HCT116 (cell line): ENCODE measurements at regions not wholly inside any gene's neighbourhood (a gene's known extent, or its start where the extent isn't known, plus 50 kb on each side); places are given as distances from the start of the nearest gene placed in this dataset.
"Not testable (repeated sequence)": the region's sequence is repeated elsewhere in the genome, so short reads cannot be mapped to it uniquely, and the experiment has no call there.

Source experiments
- ATAC-seq: fragments of 200-7000 bp; cut with Tn5 transposase; 2 replicates; pipeline ENCODE4 v1.9.1; 2020; ENCODE audit warnings: mild to moderate bottlenecking, moderate library complexity
- BruUV-seq: library from RNA; stranded (reverse); fragments of 400-500 nt; replicated peaks from 2 replicates; lab custom pipeline; 2021; lab: Mats Ljungman, UMichigan
- CTCF ChIA-PET: fragments of 300-600 bp; sonication (Branson Sonifier 250); formaldehyde crosslinking; loops from one replicate; lab custom pipeline; 2021; ENCODE audit warnings: antibody characterized with exemption; lab: Charles Lee
- POLR2A ChIA-PET: fragments of 300-600, 350-600 bp; sonication (Branson Sonifier 250); formaldehyde crosslinking; loops from one replicate; lab custom pipeline; 2021; ENCODE audit warnings: antibody characterized with exemption; lab: Charles Lee
- RAD21 ChIA-PET, 2 experiments: fragments of 300-600 bp; sonication (Branson Sonifier 250); formaldehyde crosslinking; loops; one replicate each; lab custom pipeline; 2023; ENCODE audit warnings: low total read pairs in 2 of 2; ENCODE audit not compliant: uncharacterized antibody in 2 of 2, unreplicated experiment in 2 of 2, low non-redundant PET in 1 of 2; lab: Charles Lee
- DNase-seq: peaks from one replicate; pipeline ENCODE4 v3.0.0-alpha.2; 2010; ENCODE audit warnings: low read depth, low spot score
- H2AFZ ChIP-seq: fragments of 200-600 bp; shearing (Covaris generic), sonication (generic); 2 replicates; pipeline ENCODE4 v1.6.1; 2017; ENCODE audit warnings: low read depth, mixed run types, mixed read lengths, antibody characterized with exemption, low read length; ENCODE audit not compliant: poor library complexity, severe bottlenecking
- H3K27ac ChIP-seq: 2 replicates; pipeline ENCODE4 v1.5.1; 2012; ENCODE audit warnings: low read depth, low read length
- H3K27me3 ChIP-seq: fragments of 200-600 bp; sonication (generic); 2 replicates; pipeline ENCODE4 v1.6.1; 2016; ENCODE audit warnings: mixed run types, low read length, mixed read lengths; ENCODE audit not compliant: insufficient read depth
- H3K36me3 ChIP-seq, 2 experiments: fragments of 200-500 bp in 1 of 2; fragments of 200-600 bp in 1 of 2; sonication (Bioruptor generic) in 1 of 2; sonication (generic) in 1 of 2; 2 replicates each; pipeline versions ENCODE4 v1.5.1 to v1.6.1; 2014 to 2016; ENCODE audit warnings: low read length in 2 of 2, inconsistent platforms in 1 of 2, mixed read lengths in 1 of 2, mixed run types in 1 of 2; ENCODE audit not compliant: insufficient read depth in 2 of 2, control insufficient read depth in 1 of 2
- H3K4me1 ChIP-seq, 2 experiments: fragments of 200-600 bp in 1 of 2; sonication (generic) in 1 of 2; 2 replicates each; pipeline versions ENCODE4 v1.5.1 to v1.6.1; 2012 to 2017; ENCODE audit warnings: low read length in 2 of 2, inconsistent platforms in 1 of 2, mild to moderate bottlenecking in 1 of 2, mixed read lengths in 1 of 2, mixed run types in 1 of 2, moderate library complexity in 1 of 2; ENCODE audit not compliant: insufficient read depth in 2 of 2, control insufficient read depth in 1 of 2
- H3K4me2 ChIP-seq: fragments of 200-600 bp; sonication (generic); 2 replicates; pipeline ENCODE4 v1.6.1; 2017; ENCODE audit warnings: mixed run types, low read length, mixed read lengths
- H3K4me3 ChIP-seq, 2 experiments: fragments of 200-600 bp in 1 of 2; sonication (generic) in 1 of 2; replicated peaks in 1 of 2; 2 replicates each; pipeline ENCODE4 v1.5.1; 2011 to 2016; ENCODE audit warnings: low read length in 2 of 2, control low read depth in 1 of 2, low read depth in 1 of 2, mild to moderate bottlenecking in 1 of 2, mixed read lengths in 1 of 2, mixed run types in 1 of 2
- H3K79me2 ChIP-seq: fragments of 200-600 bp; sonication (generic); 2 replicates; pipeline ENCODE4 v1.6.1; 2017; ENCODE audit warnings: mild to moderate bottlenecking, mixed run types, low read length, moderate library complexity, mixed read lengths; ENCODE audit not compliant: insufficient read depth
- H3K9ac ChIP-seq: fragments of 200-600 bp; sonication (generic); 2 replicates; pipeline ENCODE4 v1.6.1; 2016; ENCODE audit warnings: low read length, mixed read lengths
- H3K9me2 ChIP-seq: fragments of 200-600 bp; sonication (generic), shearing (Covaris generic); 2 replicates; pipeline ENCODE4 v1.6.1; 2017; ENCODE audit warnings: mixed run types, mild to moderate bottlenecking, moderate library complexity; ENCODE audit not compliant: insufficient read depth
- H3K9me3 ChIP-seq, 2 experiments: fragments of 200-500 bp in 1 of 2; fragments of 200-600 bp in 1 of 2; sonication (Bioruptor generic) in 1 of 2; sonication (generic) in 1 of 2; 2 replicates each; pipeline ENCODE4 v1.6.1; 2014 to 2017; ENCODE audit warnings: low read length in 2 of 2, mixed read lengths in 2 of 2, inconsistent platforms in 1 of 2, low read depth in 1 of 2, mild to moderate bottlenecking in 1 of 2, mixed run types in 1 of 2, moderate library complexity in 1 of 2; ENCODE audit not compliant: control insufficient read depth in 1 of 2, insufficient read depth in 1 of 2
- H4K20me1 ChIP-seq: fragments of 200-600 bp; sonication (generic), shearing (Covaris generic); 2 replicates; pipeline ENCODE4 v1.6.1; 2017; ENCODE audit warnings: mixed run types, mild to moderate bottlenecking, moderate library complexity; ENCODE audit not compliant: insufficient read depth
- CBX3 ChIP-seq: IDR thresholded peaks from 2 replicates; pipeline ENCODE4 v1.6.1; 2012; ENCODE audit warnings: low read depth
- EGR1 ChIP-seq: IDR thresholded peaks from 2 replicates; pipeline ENCODE4 v1.6.1; 2012; ENCODE audit warnings: low read depth
- EZH2 ChIP-seq: fragments of 200-600 bp; sonication (generic); IDR thresholded peaks from 2 replicates; pipeline ENCODE4 v1.6.1; 2017; ENCODE audit warnings: antibody characterized with exemption, mixed run types
- JUND ChIP-seq: IDR thresholded peaks from 2 replicates; pipeline ENCODE4 v1.6.1; 2012
- POLR2A ChIP-seq: IDR thresholded peaks from 2 replicates; pipeline ENCODE4 v1.7.0; 2011; ENCODE audit warnings: borderline replicate concordance; ENCODE audit not compliant: insufficient read depth, insufficient read length; ENCODE audit errors: extremely low read depth
- SP1 ChIP-seq: IDR thresholded peaks from 2 replicates; pipeline ENCODE4 v1.6.1; 2012; ENCODE audit warnings: low read depth
- ZFX ChIP-seq: fragments of 450-650 bp; IDR thresholded peaks from 2 replicates; pipeline ENCODE4 v1.6.1; 2017
- intact Hi-C: fragments of 100-400 bp; cut with micrococcal nuclease; formaldehyde crosslinking; loops from 2 replicates; pipeline ENCODE4 v1.10.0; 2022
- TF ChIP-seq, protein P1 (sequence below): IDR thresholded peaks from 2 replicates; pipeline ENCODE4 v1.6.1; 2012; ENCODE audit warnings: low read depth
- TF ChIP-seq, protein P2 (sequence below), 3 experiments: fragments of 200-600 bp in 1 of 3; sonication (generic) in 1 of 3; IDR thresholded peaks in 2 of 3; conservative IDR thresholded peaks in 1 of 3; 2 replicates each; pipeline ENCODE4 v1.5.1; 2012 to 2017; ENCODE audit warnings: low read depth in 2 of 3, low read length in 2 of 3, antibody characterized with exemption in 1 of 3, borderline replicate concordance in 1 of 3, control low read depth in 1 of 3, mild to moderate bottlenecking in 1 of 3, mixed read lengths in 1 of 3, mixed run types in 1 of 3, moderate library complexity in 1 of 3; ENCODE audit not compliant: insufficient read depth in 1 of 3
- TF ChIP-seq, protein P3 (sequence below): IDR thresholded peaks from 2 replicates; pipeline ENCODE4 v1.6.1; 2012

DNA sequence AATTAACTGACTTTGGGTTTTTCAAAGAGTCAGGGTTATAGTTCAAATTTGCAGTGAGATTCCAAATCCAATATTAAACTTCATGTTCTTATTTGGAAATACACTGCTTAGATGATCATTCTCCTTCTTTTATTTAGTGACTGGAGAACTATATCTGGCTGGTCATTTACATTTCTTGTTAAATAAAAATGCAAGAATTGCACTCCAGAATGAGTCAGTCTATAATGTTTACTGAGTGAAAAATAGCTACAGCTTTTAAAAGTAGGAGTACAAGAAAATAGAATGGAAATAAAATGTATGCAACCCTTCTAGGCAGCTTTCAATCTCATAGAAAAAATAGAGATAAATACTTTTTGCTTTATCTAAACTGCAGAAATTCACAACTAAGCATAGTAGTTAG lies 54.5 kb upstream of the CD2AP start:
- no peak for TF ChIP-seq SP1
- TF ChIP-seq EGR1: no peak
- TF ChIP-seq, protein P1, sequence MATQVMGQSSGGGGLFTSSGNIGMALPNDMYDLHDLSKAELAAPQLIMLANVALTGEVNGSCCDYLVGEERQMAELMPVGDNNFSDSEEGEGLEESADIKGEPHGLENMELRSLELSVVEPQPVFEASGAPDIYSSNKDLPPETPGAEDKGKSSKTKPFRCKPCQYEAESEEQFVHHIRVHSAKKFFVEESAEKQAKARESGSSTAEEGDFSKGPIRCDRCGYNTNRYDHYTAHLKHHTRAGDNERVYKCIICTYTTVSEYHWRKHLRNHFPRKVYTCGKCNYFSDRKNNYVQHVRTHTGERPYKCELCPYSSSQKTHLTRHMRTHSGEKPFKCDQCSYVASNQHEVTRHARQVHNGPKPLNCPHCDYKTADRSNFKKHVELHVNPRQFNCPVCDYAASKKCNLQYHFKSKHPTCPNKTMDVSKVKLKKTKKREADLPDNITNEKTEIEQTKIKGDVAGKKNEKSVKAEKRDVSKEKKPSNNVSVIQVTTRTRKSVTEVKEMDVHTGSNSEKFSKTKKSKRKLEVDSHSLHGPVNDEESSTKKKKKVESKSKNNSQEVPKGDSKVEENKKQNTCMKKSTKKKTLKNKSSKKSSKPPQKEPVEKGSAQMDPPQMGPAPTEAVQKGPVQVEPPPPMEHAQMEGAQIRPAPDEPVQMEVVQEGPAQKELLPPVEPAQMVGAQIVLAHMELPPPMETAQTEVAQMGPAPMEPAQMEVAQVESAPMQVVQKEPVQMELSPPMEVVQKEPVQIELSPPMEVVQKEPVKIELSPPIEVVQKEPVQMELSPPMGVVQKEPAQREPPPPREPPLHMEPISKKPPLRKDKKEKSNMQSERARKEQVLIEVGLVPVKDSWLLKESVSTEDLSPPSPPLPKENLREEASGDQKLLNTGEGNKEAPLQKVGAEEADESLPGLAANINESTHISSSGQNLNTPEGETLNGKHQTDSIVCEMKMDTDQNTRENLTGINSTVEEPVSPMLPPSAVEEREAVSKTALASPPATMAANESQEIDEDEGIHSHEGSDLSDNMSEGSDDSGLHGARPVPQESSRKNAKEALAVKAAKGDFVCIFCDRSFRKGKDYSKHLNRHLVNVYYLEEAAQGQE: no peak
- no peaks in the 10 kb centered on the region for H3K9me3 ChIP-seq
- no peaks in the 10 kb centered on the region for H3K79me2 ChIP-seq
- H3K36me3 ChIP-seq: no peaks in the 10 kb centered on the region
- H2AFZ ChIP-seq: no peak overlapping the region
- H4K20me1 ChIP-seq: no peaks in the 10 kb centered on the region
- POLR2A ChIA-PET: no interaction called here
- DNase-seq (no peak), ATAC-seq (no peak)
- RAD21 ChIA-PET: no interaction called here
- H3K4me3 ChIP-seq: no peak overlapping the region
- no TSS peak for BruUV-seq
- no peak overlapping the region for H3K4me2 ChIP-seq
- H3K27me3 ChIP-seq: no peaks in the 10 kb centered on the region
- peaks cover 12 to 26% of the 10 kb centered on the region in 2 experiments for H3K4me1 ChIP-seq
- no peaks in the 10 kb centered on the region for H3K9me2 ChIP-seq
- no peak overlapping the region for H3K9ac ChIP-seq
- CTCF ChIA-PET: interaction anchor here (1.7 kb wide), 1 partner anchor 10 kb away, joined by 3 read pairs; no protein-coding TSS in a partner anchor
- H3K27ac ChIP-seq: no peak overlapping the region
- intact Hi-C loops: no loop called here

DNA sequence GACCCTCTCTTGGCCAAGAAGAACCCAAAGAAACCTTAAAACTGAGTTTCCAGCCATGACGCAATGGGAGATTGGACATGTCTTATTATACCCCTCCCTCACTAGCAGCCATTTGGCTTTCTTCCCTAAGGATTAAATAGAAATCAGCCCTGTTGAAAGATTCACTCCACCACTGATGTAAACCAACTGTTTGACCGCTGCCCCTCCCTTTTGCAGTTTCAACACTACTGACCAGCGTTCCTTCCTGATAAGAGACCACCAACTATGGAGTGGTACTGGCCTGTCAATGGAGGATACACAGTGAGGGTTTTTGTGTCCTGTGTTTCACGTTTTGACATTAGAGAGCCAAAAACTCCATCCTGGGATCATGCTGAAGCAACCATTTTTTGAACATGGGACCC lies 53.2 kb upstream of the CD2AP start:
- DNase-seq: no peak
- H3K27me3 ChIP-seq: no peaks in the 10 kb centered on the region
- RAD21 ChIA-PET: no interaction called here
- H3K4me1 ChIP-seq: peaks cover 9 to 19% of the 10 kb centered on the region in 2 experiments
- no peak overlapping the region for H3K27ac ChIP-seq
- no peaks in the 10 kb centered on the region for H4K20me1 ChIP-seq
- H3K4me3 ChIP-seq: no peak overlapping the region
- BruUV-seq: no TSS peak
- intact Hi-C loops: no loop called here
- no peaks in the 10 kb centered on the region for H3K9me3 ChIP-seq
- no peak overlapping the region for H2AFZ ChIP-seq
- no peak overlapping the region for H3K4me2 ChIP-seq
- POLR2A ChIA-PET: no interaction called here
- no peak overlapping the region for H3K9ac ChIP-seq
- no peak for TF ChIP-seq POLR2A
- TF ChIP-seq ZFX: no peak
- no peak for TF ChIP-seq EZH2
- TF ChIP-seq, protein P2, sequence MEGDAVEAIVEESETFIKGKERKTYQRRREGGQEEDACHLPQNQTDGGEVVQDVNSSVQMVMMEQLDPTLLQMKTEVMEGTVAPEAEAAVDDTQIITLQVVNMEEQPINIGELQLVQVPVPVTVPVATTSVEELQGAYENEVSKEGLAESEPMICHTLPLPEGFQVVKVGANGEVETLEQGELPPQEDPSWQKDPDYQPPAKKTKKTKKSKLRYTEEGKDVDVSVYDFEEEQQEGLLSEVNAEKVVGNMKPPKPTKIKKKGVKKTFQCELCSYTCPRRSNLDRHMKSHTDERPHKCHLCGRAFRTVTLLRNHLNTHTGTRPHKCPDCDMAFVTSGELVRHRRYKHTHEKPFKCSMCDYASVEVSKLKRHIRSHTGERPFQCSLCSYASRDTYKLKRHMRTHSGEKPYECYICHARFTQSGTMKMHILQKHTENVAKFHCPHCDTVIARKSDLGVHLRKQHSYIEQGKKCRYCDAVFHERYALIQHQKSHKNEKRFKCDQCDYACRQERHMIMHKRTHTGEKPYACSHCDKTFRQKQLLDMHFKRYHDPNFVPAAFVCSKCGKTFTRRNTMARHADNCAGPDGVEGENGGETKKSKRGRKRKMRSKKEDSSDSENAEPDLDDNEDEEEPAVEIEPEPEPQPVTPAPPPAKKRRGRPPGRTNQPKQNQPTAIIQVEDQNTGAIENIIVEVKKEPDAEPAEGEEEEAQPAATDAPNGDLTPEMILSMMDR (IDR thresholded peaks at IDR 0.05 in 2 of 3, conservative IDR thresholded peaks at IDR 0.05 in 1 of 3; ENCODE audit: borderline replicate concordance in 1 of 3, insufficient read depth in 1 of 3, low read depth in 2 of 3, low read length in 2 of 3): no peak
- TF ChIP-seq, protein P3, sequence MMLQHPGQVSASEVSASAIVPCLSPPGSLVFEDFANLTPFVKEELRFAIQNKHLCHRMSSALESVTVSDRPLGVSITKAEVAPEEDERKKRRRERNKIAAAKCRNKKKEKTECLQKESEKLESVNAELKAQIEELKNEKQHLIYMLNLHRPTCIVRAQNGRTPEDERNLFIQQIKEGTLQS: no peak
- no peak for TF ChIP-seq CBX3
- no peak for TF ChIP-seq SP1
- no peak for TF ChIP-seq JUND
- TF ChIP-seq, all 23 proteins: peak for 0
- Histone ChIP-seq H3K9me2 (no peaks in the 10 kb centered on the region), H3K36me3 (no peaks in the 10 kb centered on the region), H3K79me2 (no peaks in the 10 kb centered on the region)
- no peak for ATAC-seq
- CTCF ChIA-PET: no interaction called here

DNA sequence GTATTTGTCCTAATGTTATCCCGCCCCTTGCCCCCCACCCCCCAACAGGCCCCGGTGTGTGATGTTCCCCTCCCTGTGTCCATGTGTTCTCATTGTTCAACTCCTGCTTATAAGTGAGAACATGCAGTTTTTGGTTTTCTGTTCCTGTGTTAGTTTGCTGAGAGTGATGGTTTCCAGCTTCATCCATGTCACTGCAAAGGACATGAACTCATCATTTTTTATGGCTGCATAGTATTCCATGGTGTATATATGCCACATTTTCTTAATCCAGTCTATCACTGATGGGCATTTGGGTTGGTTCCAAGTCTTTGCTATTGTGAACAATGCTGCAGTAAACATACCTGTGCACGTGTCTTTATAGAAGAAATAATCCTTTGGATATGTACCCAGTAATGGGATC lies 51.9 kb upstream of the CD2AP start:
- H4K20me1 ChIP-seq, BruUV-seq, H3K9me2 ChIP-seq, H3K9ac ChIP-seq, H3K9me3 ChIP-seq, H3K4me2 ChIP-seq, H3K27me3 ChIP-seq, DNase-seq, intact Hi-C loops, H3K36me3 ChIP-seq, H3K27ac ChIP-seq, H2AFZ ChIP-seq, H3K79me2 ChIP-seq, ATAC-seq, H3K4me3 ChIP-seq, CTCF ChIA-PET, H3K4me1 ChIP-seq, RAD21 ChIA-PET: not testable (repeated sequence)
- POLR2A ChIA-PET: interaction anchor here (0.9 kb wide), 1 partner anchor 11 kb away, joined by 3 read pairs; no protein-coding TSS in a partner anchor
